ENCODE measurements at regions not wholly inside any gene's neighbourhood (a gene's known extent, or its start where the extent isn't known, plus 50 kb on each side); places are given as distances from the start of the nearest gene placed in this dataset.

GRCh38 chr1:239989990-239990389, 101.7 kb upstream of the FMN2 start:
- TF ChIP-seq CTCF (IDR thresholded peaks at IDR 0.05; ENCODE audit: insufficient read depth, low read length, poor library complexity, severe bottlenecking), result no peak
- TF ChIP-seq EZH2phosphoT487 (conservative IDR thresholded peaks at IDR 0.05; ENCODE audit: low read length), result no peak
